ENCODE measurements at regions not wholly inside any gene's neighbourhood (a gene's known extent, or its start where the extent isn't known, plus 50 kb on each side); places are given as distances from the start of the nearest gene placed in this dataset.
"Not testable (repeated sequence)": the region's sequence is repeated elsewhere in the genome, so short reads cannot be mapped to it uniquely, and the experiment has no call there.

DNA sequence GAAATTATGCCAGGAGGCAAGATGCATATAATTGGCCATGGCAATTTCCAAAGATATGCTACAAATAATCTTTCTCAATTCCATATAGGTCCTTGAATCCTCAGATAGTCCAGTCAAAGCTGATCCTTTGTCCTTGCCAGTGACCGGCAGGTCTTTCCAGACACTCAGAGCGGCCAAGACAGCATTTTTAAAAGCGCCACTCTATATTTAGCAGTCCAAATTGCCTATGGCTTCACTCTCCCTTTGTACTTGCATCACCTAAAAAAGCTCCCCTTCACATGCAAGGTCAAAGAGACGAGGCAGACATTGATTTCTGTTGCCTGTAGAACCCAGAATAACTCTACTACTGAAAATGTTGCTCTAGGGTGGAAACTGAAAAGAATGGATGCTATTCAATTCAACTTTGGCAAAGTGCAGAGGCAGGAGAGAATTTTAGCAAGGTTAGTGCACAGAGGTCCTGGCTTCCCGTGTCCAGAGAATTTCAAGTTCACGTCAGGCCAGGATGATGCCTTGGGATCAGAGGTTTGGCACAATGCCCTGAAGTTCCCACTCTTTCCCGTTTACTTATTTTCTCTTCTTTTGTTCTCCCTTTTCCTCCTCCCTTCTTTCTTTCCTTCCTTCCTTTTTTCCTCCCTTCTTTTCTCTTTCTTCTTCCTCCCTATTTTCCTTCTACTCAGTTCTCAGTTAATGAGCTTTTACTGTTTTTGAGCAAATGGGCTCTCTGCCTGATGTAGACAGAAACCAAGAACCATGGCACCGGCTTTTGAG, 108.5 kb downstream of the KCNK1 start:
- TF ChIP-seq POLR2AphosphoS5 (IDR thresholded peaks at IDR 0.05; ENCODE audit: low read depth) (no peak), CTCF (IDR thresholded peaks at IDR 0.05; ENCODE audit: insufficient read depth, low read length) (no peak), SPI1 (IDR thresholded peaks at IDR 0.05; ENCODE audit: borderline replicate concordance, low read depth) (no peak), REST (IDR thresholded peaks at IDR 0.05; ENCODE audit: insufficient replicate concordance, low read depth) (no peak), GABPA (IDR thresholded peaks at IDR 0.05; ENCODE audit: low read depth) (no peak)
- Histone ChIP-seq H3K4me3 (replicated peaks; ENCODE audit: insufficient read depth, low read length) (no peak overlapping the region), H3K27me3 (ENCODE audit: insufficient read depth, poor library complexity, severe bottlenecking) (no peaks in the 10 kb centered on the region), H3K27ac (replicated peaks) (no peak overlapping the region)
- DNase-seq (ENCODE audit: low read depth in 1 of 2, low spot score in 1 of 2), result no peak

DNA sequence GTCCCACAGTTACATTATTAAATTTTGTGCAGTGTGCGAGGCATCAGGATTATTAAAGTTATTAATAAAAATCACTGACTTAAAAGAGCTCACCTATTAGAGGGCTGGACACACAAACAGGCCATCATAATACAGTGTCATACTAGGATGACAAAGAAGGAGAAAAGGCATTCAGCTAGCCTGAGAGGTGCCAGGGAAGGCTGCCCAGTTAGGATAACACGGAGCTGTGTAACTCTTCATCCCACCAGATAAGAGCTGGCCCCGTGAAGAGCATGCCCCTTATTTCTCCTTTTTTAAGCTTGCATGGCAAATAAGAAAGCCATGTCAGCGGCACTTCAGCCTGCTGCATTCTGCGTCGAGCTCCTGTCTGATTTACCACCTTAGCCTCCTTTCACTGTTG, 109.5 kb downstream of the KCNK1 start:
- DNase-seq (ENCODE audit: low read depth in 1 of 2, low spot score in 1 of 2), result no peak
- H3K27ac ChIP-seq (replicated peaks), result no peak overlapping the region
- H3K4me3 ChIP-seq (replicated peaks; ENCODE audit: insufficient read depth, low read length), result no peak overlapping the region
- H3K27me3 ChIP-seq (ENCODE audit: insufficient read depth, poor library complexity, severe bottlenecking), result no peaks in the 10 kb centered on the region
- TF ChIP-seq REST (IDR thresholded peaks at IDR 0.05; ENCODE audit: insufficient replicate concordance, low read depth) (no peak), SPI1 (IDR thresholded peaks at IDR 0.05; ENCODE audit: borderline replicate concordance, low read depth) (no peak), GABPA (IDR thresholded peaks at IDR 0.05; ENCODE audit: low read depth) (no peak), POLR2AphosphoS5 (IDR thresholded peaks at IDR 0.05; ENCODE audit: low read depth) (no peak), CTCF (IDR thresholded peaks at IDR 0.05; ENCODE audit: insufficient read depth, low read length) (no peak)

DNA sequence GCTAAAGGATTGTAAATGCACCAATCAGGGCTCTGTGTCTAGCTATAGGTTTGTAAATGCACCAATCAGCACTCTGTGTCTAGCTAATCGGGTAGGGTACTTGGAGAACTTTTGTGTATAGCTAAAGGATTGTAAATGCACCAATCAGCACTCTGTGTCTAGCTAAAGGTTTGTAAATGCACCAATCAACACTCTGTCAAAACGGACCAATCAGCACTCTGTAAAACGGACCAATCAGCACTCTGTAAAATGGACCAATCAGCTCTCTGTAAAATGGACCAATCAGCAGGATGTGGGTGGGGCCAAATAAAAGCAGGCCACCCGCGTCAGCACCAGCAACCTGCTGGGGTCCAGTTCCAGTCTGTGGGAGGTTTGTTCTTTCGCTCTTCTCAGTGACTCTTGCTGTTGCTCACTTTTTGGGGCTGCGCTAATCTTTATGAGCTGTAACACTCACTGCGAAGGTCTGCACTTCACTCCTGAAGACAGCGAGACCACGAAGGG, 110.3 kb downstream of the KCNK1 start:
- not testable (repeated sequence) for H3K27me3 ChIP-seq (ENCODE audit: insufficient read depth, poor library complexity, severe bottlenecking); H3K27ac ChIP-seq (replicated peaks); DNase-seq (ENCODE audit: low read depth in 1 of 2, low spot score in 1 of 2); H3K4me3 ChIP-seq (replicated peaks; ENCODE audit: insufficient read depth, low read length)

- no peaks in the 10 kb centered on the region for H3K27me3 ChIP-seq (ENCODE audit: insufficient read depth, poor library complexity, severe bottlenecking)
- no peak for TF ChIP-seq POLR2AphosphoS5 (IDR thresholded peaks at IDR 0.05; ENCODE audit: low read depth)
- no peak for TF ChIP-seq GABPA (IDR thresholded peaks at IDR 0.05; ENCODE audit: low read depth)
- no peak for TF ChIP-seq CTCF (IDR thresholded peaks at IDR 0.05; ENCODE audit: insufficient read depth, low read length)
- H3K4me3 ChIP-seq (replicated peaks; ENCODE audit: insufficient read depth, low read length), result no peak overlapping the region
- no peak for DNase-seq (ENCODE audit: low read depth in 1 of 2, low spot score in 1 of 2)
- H3K27ac ChIP-seq (replicated peaks), result no peak overlapping the region
These were observed 111.5 kb downstream of the KCNK1 start for GRCh38 chr1:233725423-233725822.
